HL-60 (cell line): ENCODE measurements at regions not wholly inside any gene's neighbourhood (a gene's known extent, or its start where the extent isn't known, plus 50 kb on each side); places are given as distances from the start of the nearest gene placed in this dataset.
"Not testable (repeated sequence)": the region's sequence is repeated elsewhere in the genome, so short reads cannot be mapped to it uniquely, and the experiment has no call there.

Experiments
- POLR2AphosphoS5 ChIP-seq: IDR thresholded peaks from 2 replicates; pipeline ENCODE4 v1.6.1; 2012; ENCODE audit warnings: low read depth
- SPI1 ChIP-seq: IDR thresholded peaks from 2 replicates; pipeline ENCODE4 v1.6.1; 2012; ENCODE audit warnings: low read depth, mild to moderate bottlenecking, borderline replicate concordance
- TF ChIP-seq, protein P1 (sequence below): IDR thresholded peaks from one replicate; pipeline ENCODE4 v1.5.1; 2011; ENCODE audit warnings: low read length, control low read depth, inconsistent platforms; ENCODE audit not compliant: insufficient read depth

DNA sequence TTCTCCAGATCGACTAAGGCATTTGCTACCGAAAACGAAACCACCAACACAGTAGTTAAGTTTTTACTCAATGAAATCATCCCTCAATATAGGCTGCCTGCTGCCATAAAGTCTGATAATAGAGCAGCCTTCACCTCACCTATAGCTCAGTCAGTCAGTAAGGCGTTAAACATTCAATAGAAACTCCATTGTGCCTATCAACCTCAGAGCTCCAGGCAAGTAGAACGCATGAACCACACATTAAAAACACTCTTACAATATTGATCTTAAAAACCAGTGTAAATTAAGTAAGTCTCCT is 160.6 kb downstream of the DEFB131A start:
- not testable (repeated sequence) for TF ChIP-seq SPI1, POLR2AphosphoS5
- TF ChIP-seq, protein P1, sequence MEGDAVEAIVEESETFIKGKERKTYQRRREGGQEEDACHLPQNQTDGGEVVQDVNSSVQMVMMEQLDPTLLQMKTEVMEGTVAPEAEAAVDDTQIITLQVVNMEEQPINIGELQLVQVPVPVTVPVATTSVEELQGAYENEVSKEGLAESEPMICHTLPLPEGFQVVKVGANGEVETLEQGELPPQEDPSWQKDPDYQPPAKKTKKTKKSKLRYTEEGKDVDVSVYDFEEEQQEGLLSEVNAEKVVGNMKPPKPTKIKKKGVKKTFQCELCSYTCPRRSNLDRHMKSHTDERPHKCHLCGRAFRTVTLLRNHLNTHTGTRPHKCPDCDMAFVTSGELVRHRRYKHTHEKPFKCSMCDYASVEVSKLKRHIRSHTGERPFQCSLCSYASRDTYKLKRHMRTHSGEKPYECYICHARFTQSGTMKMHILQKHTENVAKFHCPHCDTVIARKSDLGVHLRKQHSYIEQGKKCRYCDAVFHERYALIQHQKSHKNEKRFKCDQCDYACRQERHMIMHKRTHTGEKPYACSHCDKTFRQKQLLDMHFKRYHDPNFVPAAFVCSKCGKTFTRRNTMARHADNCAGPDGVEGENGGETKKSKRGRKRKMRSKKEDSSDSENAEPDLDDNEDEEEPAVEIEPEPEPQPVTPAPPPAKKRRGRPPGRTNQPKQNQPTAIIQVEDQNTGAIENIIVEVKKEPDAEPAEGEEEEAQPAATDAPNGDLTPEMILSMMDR = not testable (repeated sequence)
